ENCODE measurements at regions not wholly inside any gene's neighbourhood (a gene's known extent, or its start where the extent isn't known, plus 50 kb on each side); places are given as distances from the start of the nearest gene placed in this dataset.

- DNase-seq (ENCODE audit: low spot score): peak; percentile 12
Observed at GRCh38 chr1:222370081-222370912, 177.6 kb downstream of the HHIPL2 start.

GRCh38 chr1:222369148-222369547 is 178.8 kb downstream of the HHIPL2 start:
- DNase-seq (ENCODE audit: low spot score): no peak

- no peak for DNase-seq (ENCODE audit: low spot score)
Observed at GRCh38 chr1:222358100-222358499, 189.8 kb downstream of the HHIPL2 start.

GRCh38 chr1:222357252-222357651 is 190.7 kb downstream of the HHIPL2 start:
- DNase-seq (ENCODE audit: low spot score): no peak

- DNase-seq (ENCODE audit: low spot score): no peak
Observed at GRCh38 chr1:222347627-222348026, 200.3 kb downstream of the HHIPL2 start.

- no peak for DNase-seq (ENCODE audit: low spot score)
Observed at GRCh38 chr1:222346955-222347354, 200.9 kb downstream of the HHIPL2 start.

- DNase-seq (ENCODE audit: low spot score): no peak
Observed at GRCh38 chr1:222339376-222339947, 208.4 kb downstream of the HHIPL2 start.

- DNase-seq (ENCODE audit: low spot score): no peak
Observed at GRCh38 chr1:222335586-222335985, 212.3 kb downstream of the HHIPL2 start.

GRCh38 chr1:222334026-222334680 is 213.8 kb downstream of the HHIPL2 start:
- DNase-seq (ENCODE audit: low spot score): peak; percentile 44

GRCh38 chr1:222331765-222332164 is 216.1 kb downstream of the HHIPL2 start:
- DNase-seq (ENCODE audit: low spot score): peak; percentile 42

GRCh38 chr1:222331340-222331739 is 216.6 kb downstream of the HHIPL2 start:
- peak; percentile 7 for DNase-seq (ENCODE audit: low spot score)

GRCh38 chr1:222329493-222330045 is 218.3 kb downstream of the HHIPL2 start:
- no peak for DNase-seq (ENCODE audit: low spot score)

- no peak for DNase-seq (ENCODE audit: low spot score)
Observed at GRCh38 chr1:222326710-222327036, 221.2 kb downstream of the HHIPL2 start.

GRCh38 chr1:222326006-222326709 is 221.7 kb downstream of the HHIPL2 start:
- no peak for DNase-seq (ENCODE audit: low spot score)

GRCh38 chr1:222325506-222325905 is 222.4 kb downstream of the HHIPL2 start:
- DNase-seq (ENCODE audit: low spot score): no peak

- DNase-seq (ENCODE audit: low spot score): no peak
Observed at GRCh38 chr1:222314839-222315238, 233.1 kb downstream of the HHIPL2 start.

- DNase-seq (ENCODE audit: low spot score): no peak
Observed at GRCh38 chr1:222310836-222311235, 237.1 kb downstream of the HHIPL2 start.

- peak; percentile 35 for DNase-seq (ENCODE audit: low spot score)
Observed at GRCh38 chr1:222307621-222308020, 240.3 kb downstream of the HHIPL2 start.

- peak; percentile 3 for DNase-seq (ENCODE audit: low spot score)
Observed at GRCh38 chr1:222306512-222306911, 241.4 kb downstream of the HHIPL2 start.

- no peak for DNase-seq (ENCODE audit: low spot score)
Observed at GRCh38 chr1:222306011-222306410, 241.9 kb downstream of the HHIPL2 start.

- no peak for DNase-seq (ENCODE audit: low spot score)
Observed at GRCh38 chr1:222301652-222302051, 246.3 kb downstream of the HHIPL2 start.

GRCh38 chr1:222299524-222299923 is 248.4 kb downstream of the HHIPL2 start:
- DNase-seq (ENCODE audit: low spot score): no peak

All from kidney tubule cell (primary cell).